Fibroblast of lung (primary cell): ENCODE measurements at regions not wholly inside any gene's neighbourhood (a gene's known extent, or its start where the extent isn't known, plus 50 kb on each side); places are given as distances from the start of the nearest gene placed in this dataset.
A peak's percentile ranks its signal among the peaks of the same experiment; 100 is the strongest.

Source experiments
- DNase-seq, 2 donors: peaks; one replicate each; pipeline versions ENCODE4 v3.0.0 to v3.0.0-alpha.2; 2010; ENCODE audit warnings: low read depth in 2 of 2
- H2AFZ ChIP-seq: 2 replicates; pipeline ENCODE4 v1.5.1; 2012; ENCODE audit warnings: low read length, control low read depth, inconsistent platforms
- H3K27ac ChIP-seq: 2 replicates; pipeline ENCODE4 v1.5.1; 2011; ENCODE audit warnings: low read length, control low read depth; ENCODE audit not compliant: insufficient read depth
- H3K27me3 ChIP-seq: 2 replicates; pipeline ENCODE4 v1.5.1; 2011; ENCODE audit warnings: mild to moderate bottlenecking, low read length; ENCODE audit not compliant: control insufficient read depth, insufficient read depth
- H3K36me3 ChIP-seq: 2 replicates; pipeline ENCODE4 v1.5.1; 2011; ENCODE audit warnings: low read length; ENCODE audit not compliant: control insufficient read depth, insufficient read depth
- H3K4me1 ChIP-seq: 2 replicates; pipeline ENCODE4 v1.5.1; 2011; ENCODE audit warnings: low read length; ENCODE audit not compliant: control insufficient read depth, insufficient read depth; ENCODE audit errors: extremely low read depth
- H3K4me2 ChIP-seq: 2 replicates; pipeline ENCODE4 v1.5.1; 2011; ENCODE audit warnings: low read length, control low read depth; ENCODE audit not compliant: insufficient read depth; ENCODE audit errors: extremely low read depth
- H3K4me3 ChIP-seq, 4 experiments: fragments of 200-600 bp in 1 of 4; sonication (generic) in 1 of 4; replicated peaks in 1 of 4; 2 replicates each; pipeline ENCODE4 v1.5.1; 2011 to 2016; ENCODE audit warnings: low read length in 4 of 4, low read depth in 3 of 4, mild to moderate bottlenecking in 3 of 4, control low read depth in 2 of 4, inconsistent platforms in 1 of 4, mixed read lengths in 1 of 4; ENCODE audit not compliant: insufficient read depth in 1 of 4; ENCODE audit errors: control extremely low read depth in 1 of 4
- H3K79me2 ChIP-seq: 2 replicates; pipeline ENCODE4 v1.5.1; 2012; ENCODE audit warnings: mild to moderate bottlenecking, low read length, inconsistent platforms; ENCODE audit not compliant: control insufficient read depth, insufficient read depth
- H3K9ac ChIP-seq: 2 replicates; pipeline ENCODE4 v1.5.1; 2011; ENCODE audit warnings: mild to moderate bottlenecking, low read length, control low read depth; ENCODE audit not compliant: insufficient read depth
- H3K9me3 ChIP-seq: 2 replicates; pipeline ENCODE4 v1.5.1; 2012; ENCODE audit warnings: low read depth, low read length; ENCODE audit not compliant: control insufficient read depth, insufficient read depth
- H4K20me1 ChIP-seq: 2 replicates; pipeline ENCODE4 v1.5.1; 2011; ENCODE audit warnings: low read length; ENCODE audit not compliant: control insufficient read depth, insufficient read depth; ENCODE audit errors: extremely low read depth
- CTCF ChIP-seq, 2 donors: IDR thresholded peaks in 1 of 2; conservative IDR thresholded peaks in 1 of 2; 1 replicate in 1 of 2; 2 replicates in 1 of 2; pipeline ENCODE4 v1.5.1; 2011 to 2012; ENCODE audit warnings: low read length in 2 of 2, control low read depth in 1 of 2, inconsistent platforms in 1 of 2, low read depth in 1 of 2, mild to moderate bottlenecking in 1 of 2
- EZH2 ChIP-seq: IDR thresholded peaks from 2 replicates; pipeline ENCODE4 v1.5.1; 2012; ENCODE audit warnings: low read length, control low read depth, mild to moderate bottlenecking; ENCODE audit errors: missing control alignments

DNA sequence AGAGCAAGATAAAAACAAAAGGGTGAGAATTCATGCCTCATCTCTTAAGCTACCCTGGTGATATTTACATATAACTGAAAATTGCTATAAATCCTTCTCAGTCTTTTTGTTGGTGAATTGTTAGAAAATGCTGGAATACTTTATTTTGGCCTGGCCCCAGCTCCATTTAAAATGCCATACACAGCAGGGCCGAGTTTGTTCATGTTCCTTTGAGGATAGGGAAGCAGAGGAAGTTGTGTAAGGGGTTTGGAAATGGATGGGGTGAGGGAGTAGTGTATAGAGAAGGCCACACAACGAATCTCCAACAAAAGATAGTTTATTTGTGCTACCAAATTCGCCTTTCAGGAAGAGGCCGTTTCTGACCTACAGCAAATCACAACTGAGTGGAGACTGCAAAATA, 78.6 kb upstream of the ADAMTS9 start:
- TF ChIP-seq EZH2 (no peak), CTCF (conservative IDR thresholded peaks at IDR 0.05 in 1 of 2, IDR thresholded peaks at IDR 0.05 in 1 of 2; ENCODE audit: low read depth in 1 of 2, low read length in 2 of 2) (no peak)
- no peaks in the 10 kb centered on the region for H3K4me1 ChIP-seq
- no peak overlapping the region for H2AFZ ChIP-seq
- no peak overlapping the region for H3K9ac ChIP-seq
- no peaks in the 10 kb centered on the region for H3K9me3 ChIP-seq
- no peak overlapping the region for H3K4me2 ChIP-seq
- DNase-seq = peak in 1 of 2 donors; percentile 18
- no peaks in the 10 kb centered on the region for H4K20me1 ChIP-seq
- no peak overlapping the region for H3K4me3 ChIP-seq
- H3K27ac ChIP-seq = no peak overlapping the region
- H3K27me3 ChIP-seq = no peaks in the 10 kb centered on the region
- H3K79me2 ChIP-seq = no peaks in the 10 kb centered on the region
- H3K36me3 ChIP-seq = no peaks in the 10 kb centered on the region

DNA sequence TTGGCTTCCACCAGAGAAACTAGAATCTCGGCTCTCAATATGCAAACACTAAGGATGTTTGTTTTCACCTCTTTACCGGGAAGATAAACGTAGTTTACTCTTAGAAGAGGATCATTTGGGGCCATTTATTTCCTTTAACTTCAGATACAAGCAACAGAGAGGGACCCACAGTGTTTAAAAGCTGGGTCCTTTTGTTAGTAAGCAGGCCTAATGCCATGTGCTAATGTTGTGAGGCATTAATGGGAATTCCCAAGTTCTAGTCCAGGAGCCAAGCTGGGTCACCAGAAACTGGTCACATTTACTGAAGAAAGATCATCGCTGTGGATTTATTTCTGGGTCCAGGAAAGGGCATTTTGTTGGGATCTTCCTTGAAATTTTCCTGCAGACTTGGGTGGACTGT, 78.1 kb upstream of the ADAMTS9 start:
- Histone ChIP-seq H3K4me1 (no peaks in the 10 kb centered on the region), H3K9ac (no peak overlapping the region), H3K4me2 (no peak overlapping the region), H3K79me2 (no peaks in the 10 kb centered on the region), H3K27ac (no peak overlapping the region), H3K9me3 (no peaks in the 10 kb centered on the region), H3K4me3 (no peak overlapping the region), H2AFZ (no peak overlapping the region), H3K36me3 (no peaks in the 10 kb centered on the region), H4K20me1 (no peaks in the 10 kb centered on the region), H3K27me3 (no peaks in the 10 kb centered on the region)
- no peak for TF ChIP-seq EZH2
- no peak for TF ChIP-seq CTCF (conservative IDR thresholded peaks at IDR 0.05 in 1 of 2, IDR thresholded peaks at IDR 0.05 in 1 of 2; ENCODE audit: low read depth in 1 of 2, low read length in 2 of 2)
- DNase-seq = no peak

DNA sequence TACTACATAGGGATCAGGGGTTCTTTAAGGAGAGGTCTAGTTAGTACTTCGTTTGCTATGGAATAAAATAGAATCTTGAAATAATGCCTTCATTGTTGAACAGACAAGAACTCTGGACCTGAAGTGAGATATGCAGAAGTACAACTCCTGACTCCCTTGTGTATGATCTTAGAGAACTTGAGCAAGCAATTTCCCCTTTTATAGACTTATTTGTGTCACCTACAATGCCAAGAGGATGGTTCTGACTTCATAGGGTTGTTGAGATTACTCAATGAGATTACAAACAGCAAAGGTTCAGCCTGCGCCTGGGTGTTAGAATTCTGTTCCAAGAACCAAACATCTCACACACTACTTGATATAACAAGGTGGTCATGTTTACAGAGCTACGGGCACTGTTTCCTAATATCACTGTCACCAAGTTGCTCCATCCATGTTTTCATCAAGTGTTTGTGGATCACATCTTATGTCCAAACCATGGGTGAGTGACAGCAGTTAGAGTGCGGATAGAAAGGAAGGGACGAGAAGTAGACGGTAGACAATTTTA, 76.7 kb upstream of the ADAMTS9 start:
- H4K20me1 ChIP-seq = no peaks in the 10 kb centered on the region
- TF ChIP-seq EZH2 (no peak), CTCF (conservative IDR thresholded peaks at IDR 0.05 in 1 of 2, IDR thresholded peaks at IDR 0.05 in 1 of 2; ENCODE audit: low read depth in 1 of 2, low read length in 2 of 2) (no peak)
- no peaks in the 10 kb centered on the region for H3K79me2 ChIP-seq
- H3K27me3 ChIP-seq = no peaks in the 10 kb centered on the region
- no peaks in the 10 kb centered on the region for H3K4me1 ChIP-seq
- H3K4me2 ChIP-seq = no peak overlapping the region
- H3K36me3 ChIP-seq = no peaks in the 10 kb centered on the region
- no peak overlapping the region for H2AFZ ChIP-seq
- no peak overlapping the region for H3K4me3 ChIP-seq
- no peaks in the 10 kb centered on the region for H3K9me3 ChIP-seq
- no peak overlapping the region for H3K9ac ChIP-seq
- no peak for DNase-seq
- H3K27ac ChIP-seq = no peak overlapping the region
